Liver (tissue), 8 donors: ENCODE measurements at regions not wholly inside any gene's neighbourhood (a gene's known extent, or its start where the extent isn't known, plus 50 kb on each side); places are given as distances from the start of the nearest gene placed in this dataset.

Source experiments
- DNase-seq: peaks from one replicate; pipeline ENCODE4 v3.0.0-alpha.2; 2017; ENCODE audit warnings: low spot score
- H3K27ac ChIP-seq, 2 donors: one replicate each; pipeline ENCODE4 v1.7.0; 2013; ENCODE audit warnings: inconsistent platforms in 2 of 2, low read length in 2 of 2, control low read depth in 1 of 2, low read depth in 1 of 2, mild to moderate bottlenecking in 1 of 2
- H3K27me3 ChIP-seq, 4 donors: one replicate each; pipeline versions ENCODE4 v1.6.1 to v1.7.0; 2013; ENCODE audit warnings: low read length in 3 of 4, inconsistent platforms in 1 of 4, mild to moderate bottlenecking in 1 of 4, moderate library complexity in 1 of 4; ENCODE audit not compliant: control insufficient read depth in 4 of 4, insufficient read depth in 4 of 4
- H3K36me3 ChIP-seq, 4 donors: one replicate each; pipeline versions ENCODE4 v1.6.1 to v1.7.0; 2013; ENCODE audit warnings: low read length in 3 of 4, mild to moderate bottlenecking in 3 of 4, low read depth in 1 of 4, moderate library complexity in 1 of 4; ENCODE audit not compliant: control insufficient read depth in 4 of 4, insufficient read depth in 3 of 4
- H3K4me1 ChIP-seq, 4 donors: one replicate each; pipeline versions ENCODE4 v1.6.1 to v1.7.0; 2013; ENCODE audit warnings: low read length in 3 of 4, mild to moderate bottlenecking in 3 of 4, moderate library complexity in 1 of 4; ENCODE audit not compliant: control insufficient read depth in 4 of 4, insufficient read depth in 4 of 4
- H3K4me3 ChIP-seq, 3 donors: one replicate each; pipeline versions ENCODE4 v1.6.1 to v1.7.0; 2013; ENCODE audit warnings: low read length in 3 of 3, control low read depth in 1 of 3, low read depth in 1 of 3, mild to moderate bottlenecking in 1 of 3
- H3K9ac ChIP-seq, 2 donors: one replicate each; pipeline ENCODE4 v1.7.0; 2013; ENCODE audit warnings: low read length in 2 of 2, mild to moderate bottlenecking in 2 of 2, moderate library complexity in 2 of 2, control low read depth in 1 of 2, low read depth in 1 of 2
- H3K9me3 ChIP-seq, 4 donors: one replicate each; pipeline versions ENCODE4 v1.6.1 to v1.7.0; 2013; ENCODE audit warnings: low read length in 3 of 4; ENCODE audit not compliant: control insufficient read depth in 4 of 4
- ATF3 ChIP-seq: IDR thresholded peaks from 2 replicates; pipeline ENCODE4 v1.6.1; 2016; ENCODE audit warnings: antibody characterized with exemption
- CTCF ChIP-seq: fragments of 150-350 bp; IDR thresholded peaks from 2 replicates; pipeline ENCODE4 v1.5.1; 2017; ENCODE audit warnings: improper control_type of control experiment, low read depth, low read length; ENCODE audit not compliant: missing input control
- EGR1 ChIP-seq, 2 donors: IDR thresholded peaks; 2 replicates each; pipeline ENCODE4 v1.6.1; 2016 to 2018; ENCODE audit warnings: antibody characterized with exemption in 2 of 2, low read depth in 2 of 2
- FOXA1 ChIP-seq: IDR thresholded peaks from 2 replicates; pipeline ENCODE4 v1.6.1; 2016; ENCODE audit warnings: antibody characterized with exemption
- FOXA2 ChIP-seq: IDR thresholded peaks from 2 replicates; pipeline ENCODE4 v1.6.1; 2016; ENCODE audit warnings: antibody characterized with exemption
- GABPA ChIP-seq, 2 donors: IDR thresholded peaks in 1 of 2; conservative IDR thresholded peaks in 1 of 2; 2 replicates each; pipeline ENCODE4 v1.6.1; 2016; ENCODE audit warnings: antibody characterized with exemption in 2 of 2, mild to moderate bottlenecking in 1 of 2, moderate library complexity in 1 of 2
- HNF4A ChIP-seq, 2 donors: conservative IDR thresholded peaks; 2 replicates each; pipeline ENCODE4 v1.6.1; 2016; ENCODE audit warnings: antibody characterized with exemption in 2 of 2, mild to moderate bottlenecking in 2 of 2
- HNF4G ChIP-seq: IDR thresholded peaks from 2 replicates; pipeline ENCODE4 v1.6.1; 2016; ENCODE audit warnings: antibody characterized with exemption
- JUND ChIP-seq, 2 donors: IDR thresholded peaks; 2 replicates each; pipeline ENCODE4 v1.6.1; 2016; ENCODE audit warnings: antibody characterized with exemption in 2 of 2
- MAX ChIP-seq: IDR thresholded peaks from 2 replicates; pipeline ENCODE4 v1.6.1; 2016; ENCODE audit warnings: antibody characterized with exemption
- NR2F2 ChIP-seq: IDR thresholded peaks from 2 replicates; pipeline ENCODE4 v1.6.1; 2016; ENCODE audit warnings: antibody characterized with exemption
- RAD21 ChIP-seq, 2 donors: IDR thresholded peaks; 2 replicates each; pipeline ENCODE4 v1.6.1; 2016; ENCODE audit warnings: antibody characterized with exemption in 2 of 2, mild to moderate bottlenecking in 2 of 2
- RXRA ChIP-seq, 2 donors: IDR thresholded peaks; 2 replicates each; pipeline ENCODE4 v1.6.1; 2017 to 2018; ENCODE audit warnings: antibody characterized with exemption in 2 of 2, mild to moderate bottlenecking in 1 of 2
- SP1 ChIP-seq: IDR thresholded peaks from 2 replicates; pipeline ENCODE4 v1.6.1; 2018; ENCODE audit warnings: antibody characterized with exemption, mild to moderate bottlenecking
- TAF1 ChIP-seq: conservative IDR thresholded peaks from 2 replicates; pipeline ENCODE4 v1.6.1; 2016; ENCODE audit warnings: antibody characterized with exemption, mild to moderate bottlenecking
- YY1 ChIP-seq: IDR thresholded peaks from 2 replicates; pipeline ENCODE4 v1.6.1; 2016; ENCODE audit warnings: antibody characterized with exemption, mild to moderate bottlenecking
- ZBTB33 ChIP-seq: IDR thresholded peaks from 2 replicates; pipeline ENCODE4 v1.6.1; 2016; ENCODE audit warnings: antibody characterized with exemption
- WGBS: extraction: QIAGEN DNeasy Blood & Tissue Kit; methylation state at CpG from one replicate; pipeline ENCODE4 v1.1.7; 2013; 5-methylcytosine and 5-hydroxymethylcytosine counted together
- donor health status: healthy.
- donor health status: healthy.
- donor health status: healthy.
- donor health status: healthy.
- donor health status: healthy.

DNA sequence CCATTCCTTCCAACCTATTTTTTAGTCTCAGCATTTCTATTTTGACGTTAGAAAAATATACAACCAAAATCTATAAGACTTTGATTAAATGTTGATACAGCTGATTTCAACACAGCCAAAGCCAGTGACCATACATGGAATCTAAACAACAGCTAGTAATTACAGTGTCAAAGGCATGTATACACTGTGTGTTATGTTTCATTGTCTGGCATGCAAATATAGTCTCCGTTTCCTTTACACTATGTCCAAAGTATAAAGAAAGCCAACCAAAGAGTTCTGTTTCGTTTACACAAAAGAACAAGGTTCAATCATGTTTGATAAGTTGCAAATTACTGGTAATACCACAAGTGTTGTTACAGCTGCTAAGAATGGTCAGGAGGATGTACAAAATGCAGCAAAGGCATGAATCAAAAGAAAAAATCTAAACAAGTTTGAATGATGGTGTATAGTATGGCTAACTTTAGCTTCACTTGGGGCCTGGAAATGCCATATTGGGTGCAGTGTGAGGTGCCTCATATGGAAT, 268.3 kb upstream of the FERD3L start:
- Histone ChIP-seq H3K27me3 (peaks cover 0 to 3% (median 0%) of the 10 kb centered on the region in 4 donors), H3K27ac (no peak overlapping the region), H3K4me1 (no peaks in the 10 kb centered on the region), H3K9me3 (no peaks in the 10 kb centered on the region), H3K4me3 (no peak overlapping the region), H3K9ac (no peak overlapping the region), H3K36me3 (no peaks in the 10 kb centered on the region)
- no peak for DNase-seq
- TF ChIP-seq FOXA1 (no peak), EGR1 (IDR thresholded peaks at IDR 0.05; ENCODE audit: low read depth in 2 of 2) (no peak), GABPA (IDR thresholded peaks at IDR 0.05 in 1 of 2, conservative IDR thresholded peaks at IDR 0.05 in 1 of 2) (no peak), RAD21 (IDR thresholded peaks at IDR 0.05) (no peak), TAF1 (no peak), RXRA (IDR thresholded peaks at IDR 0.05) (no peak), MAX (no peak), SP1 (no peak), NR2F2 (no peak), FOXA2 (no peak), ATF3 (no peak), ZBTB33 (no peak)
- 44% methylated on average over 3 of the region's 3 CpGs for WGBS

DNA sequence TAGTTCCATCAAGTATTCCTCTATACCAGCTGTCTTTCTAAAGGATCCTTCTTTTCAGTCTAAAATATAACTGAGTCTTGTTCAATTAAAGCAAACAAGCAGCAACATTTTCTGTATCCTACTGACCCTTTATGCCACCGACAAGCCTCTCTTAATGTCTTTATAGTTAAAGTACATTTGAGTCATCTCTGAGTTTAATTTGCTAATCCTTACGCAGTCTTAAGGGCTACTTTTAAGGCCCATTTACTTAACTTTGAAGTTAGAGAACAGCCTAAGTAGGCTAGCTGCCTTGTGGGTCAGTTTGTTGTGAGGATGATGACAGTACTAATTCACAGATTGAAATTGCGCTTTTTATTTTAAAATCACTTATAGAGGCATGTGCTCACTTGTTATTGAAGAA, 265.5 kb upstream of the FERD3L start:
- Histone ChIP-seq H3K9ac (no peak overlapping the region), H3K27me3 (peaks cover 0 to 3% (median 0%) of the 10 kb centered on the region in 4 donors), H3K36me3 (no peaks in the 10 kb centered on the region), H3K4me1 (no peaks in the 10 kb centered on the region), H3K9me3 (no peaks in the 10 kb centered on the region), H3K4me3 (no peak overlapping the region), H3K27ac (no peak overlapping the region)
- 79% methylated on average over 3 of the region's 3 CpGs for WGBS
- no peak for TF ChIP-seq JUND (IDR thresholded peaks at IDR 0.05)
- no peak for TF ChIP-seq SP1
- no peak for TF ChIP-seq GABPA (IDR thresholded peaks at IDR 0.05 in 1 of 2, conservative IDR thresholded peaks at IDR 0.05 in 1 of 2)
- TF ChIP-seq HNF4A (conservative IDR thresholded peaks at IDR 0.05), result no peak
- TF ChIP-seq HNF4G, result no peak
- no peak for TF ChIP-seq RAD21 (IDR thresholded peaks at IDR 0.05)
- TF ChIP-seq ATF3, result no peak
- TF ChIP-seq ZBTB33, result no peak
- TF ChIP-seq MAX, result no peak
- no peak for TF ChIP-seq FOXA2
- TF ChIP-seq FOXA1, result no peak
- no peak for TF ChIP-seq CTCF
- no peak for TF ChIP-seq RXRA (IDR thresholded peaks at IDR 0.05)
- TF ChIP-seq TAF1, result no peak
- TF ChIP-seq YY1, result no peak
- DNase-seq, result no peak
